ENCODE measurements at regions not wholly inside any gene's neighbourhood (a gene's known extent, or its start where the extent isn't known, plus 50 kb on each side); places are given as distances from the start of the nearest gene placed in this dataset.

- POLR2A ChIA-PET: no interaction called here
Observed at GRCh38 chr12:102569803-102570202, 89.4 kb upstream of the IGF1 start.

GRCh38 chr12:102568276-102568675 lies 87.9 kb upstream of the IGF1 start:
- CTCF ChIA-PET: no interaction called here
- no peak for DNase-seq (ENCODE audit: extremely low spot score)
- no peak for TF ChIP-seq FOXM1 (IDR thresholded peaks at IDR 0.05; ENCODE audit: borderline replicate concordance)
- TF ChIP-seq SP1 (IDR thresholded peaks at IDR 0.05): no peak
- no peak for TF ChIP-seq CTBP1 (IDR thresholded peaks at IDR 0.05; ENCODE audit: borderline replicate concordance)
- no peak for TF ChIP-seq LEF1 (IDR thresholded peaks at IDR 0.05; ENCODE audit: borderline replicate concordance)
- TF ChIP-seq FOXA1 (IDR thresholded peaks at IDR 0.05): no peak
- no peak for TF ChIP-seq TARDBP (IDR thresholded peaks at IDR 0.05)
- TF ChIP-seq PKNOX1 (IDR thresholded peaks at IDR 0.05): no peak
- no peak for TF ChIP-seq ELF4 (IDR thresholded peaks at IDR 0.05)
- no peak for TF ChIP-seq BHLHE40 (IDR thresholded peaks at IDR 0.05; ENCODE audit: borderline replicate concordance)
- TF ChIP-seq L3MBTL2 (conservative IDR thresholded peaks at IDR 0.05): no peak
- no peak for TF ChIP-seq HDGF (IDR thresholded peaks at IDR 0.05; ENCODE audit: borderline replicate concordance)
- TF ChIP-seq ARNT (IDR thresholded peaks at IDR 0.05): no peak
- POLR2A ChIA-PET: no interaction called here

More at GRCh38 chr12:102569803-102570202, 89.4 kb upstream of the IGF1 start:
- TF ChIP-seq SP1 (IDR thresholded peaks at IDR 0.05) (no peak), ELF4 (IDR thresholded peaks at IDR 0.05) (no peak), LEF1 (IDR thresholded peaks at IDR 0.05; ENCODE audit: borderline replicate concordance) (no peak), FOXK2 (IDR thresholded peaks at IDR 0.05) (no peak), CTBP1 (IDR thresholded peaks at IDR 0.05; ENCODE audit: borderline replicate concordance) (no peak), FOXA1 (IDR thresholded peaks at IDR 0.05) (no peak), NFRKB (IDR thresholded peaks at IDR 0.05) (no peak), L3MBTL2 (conservative IDR thresholded peaks at IDR 0.05) (no peak), ZNF384 (IDR thresholded peaks at IDR 0.05) (no peak), HDGF (IDR thresholded peaks at IDR 0.05; ENCODE audit: borderline replicate concordance) (no peak), TARDBP (IDR thresholded peaks at IDR 0.05) (no peak), PKNOX1 (IDR thresholded peaks at IDR 0.05) (no peak), SUZ12 (IDR thresholded peaks at IDR 0.05) (no peak), FOXM1 (IDR thresholded peaks at IDR 0.05; ENCODE audit: borderline replicate concordance) (no peak), BHLHE40 (IDR thresholded peaks at IDR 0.05; ENCODE audit: borderline replicate concordance) (no peak), ARNT (IDR thresholded peaks at IDR 0.05) (no peak)
- DNase-seq (ENCODE audit: extremely low spot score): no peak
- CTCF ChIA-PET: no interaction called here

- ChIA-PET CTCF (no interaction called here), POLR2A (no interaction called here)
- no peak for DNase-seq (ENCODE audit: extremely low spot score)
- TF ChIP-seq L3MBTL2 (conservative IDR thresholded peaks at IDR 0.05): no peak
- TF ChIP-seq ELF4 (IDR thresholded peaks at IDR 0.05): no peak
- no peak for TF ChIP-seq BHLHE40 (IDR thresholded peaks at IDR 0.05; ENCODE audit: borderline replicate concordance)
- TF ChIP-seq NFRKB (IDR thresholded peaks at IDR 0.05): no peak
- TF ChIP-seq FOXM1 (IDR thresholded peaks at IDR 0.05; ENCODE audit: borderline replicate concordance): no peak
- TF ChIP-seq CTBP1 (IDR thresholded peaks at IDR 0.05; ENCODE audit: borderline replicate concordance): no peak
- no peak for TF ChIP-seq SUZ12 (IDR thresholded peaks at IDR 0.05)
- TF ChIP-seq HDGF (IDR thresholded peaks at IDR 0.05; ENCODE audit: borderline replicate concordance): no peak
- TF ChIP-seq PKNOX1 (IDR thresholded peaks at IDR 0.05): no peak
- TF ChIP-seq FOXK2 (IDR thresholded peaks at IDR 0.05): no peak
- no peak for TF ChIP-seq FOXA1 (IDR thresholded peaks at IDR 0.05)
- TF ChIP-seq LEF1 (IDR thresholded peaks at IDR 0.05; ENCODE audit: borderline replicate concordance): no peak
- TF ChIP-seq ZNF384 (IDR thresholded peaks at IDR 0.05): no peak
Observed at GRCh38 chr12:102567031-102567985, 86.9 kb upstream of the IGF1 start.

- no peak for DNase-seq (ENCODE audit: extremely low spot score)
- ChIA-PET CTCF (no interaction called here), POLR2A (no interaction called here)
- TF ChIP-seq TARDBP (IDR thresholded peaks at IDR 0.05) (no peak), SUZ12 (IDR thresholded peaks at IDR 0.05) (no peak), CTBP1 (IDR thresholded peaks at IDR 0.05; ENCODE audit: borderline replicate concordance) (no peak), FOXM1 (IDR thresholded peaks at IDR 0.05; ENCODE audit: borderline replicate concordance) (no peak), BHLHE40 (IDR thresholded peaks at IDR 0.05; ENCODE audit: borderline replicate concordance) (no peak), HDGF (IDR thresholded peaks at IDR 0.05; ENCODE audit: borderline replicate concordance) (no peak), SP1 (IDR thresholded peaks at IDR 0.05) (no peak), PKNOX1 (IDR thresholded peaks at IDR 0.05) (no peak), ARNT (IDR thresholded peaks at IDR 0.05) (no peak), FOXA1 (IDR thresholded peaks at IDR 0.05) (no peak), LEF1 (IDR thresholded peaks at IDR 0.05; ENCODE audit: borderline replicate concordance) (no peak), FOXK2 (IDR thresholded peaks at IDR 0.05) (no peak), ZNF384 (IDR thresholded peaks at IDR 0.05) (no peak), L3MBTL2 (conservative IDR thresholded peaks at IDR 0.05) (no peak), ELF4 (IDR thresholded peaks at IDR 0.05) (no peak), NFRKB (IDR thresholded peaks at IDR 0.05) (no peak)
Observed at GRCh38 chr12:102565555-102565954, 85.2 kb upstream of the IGF1 start.

GRCh38 chr12:102564026-102564425 lies 83.7 kb upstream of the IGF1 start:
- CTCF ChIA-PET: no interaction called here
- POLR2A ChIA-PET: no interaction called here
- DNase-seq (ENCODE audit: extremely low spot score): no peak
- no peak for TF ChIP-seq ARNT (IDR thresholded peaks at IDR 0.05)
- TF ChIP-seq FOXK2 (IDR thresholded peaks at IDR 0.05): no peak
- no peak for TF ChIP-seq LEF1 (IDR thresholded peaks at IDR 0.05; ENCODE audit: borderline replicate concordance)
- no peak for TF ChIP-seq BHLHE40 (IDR thresholded peaks at IDR 0.05; ENCODE audit: borderline replicate concordance)
- TF ChIP-seq ZNF384 (IDR thresholded peaks at IDR 0.05): no peak
- TF ChIP-seq PKNOX1 (IDR thresholded peaks at IDR 0.05): no peak
- no peak for TF ChIP-seq FOXA1 (IDR thresholded peaks at IDR 0.05)
- TF ChIP-seq NFRKB (IDR thresholded peaks at IDR 0.05): no peak
- no peak for TF ChIP-seq SUZ12 (IDR thresholded peaks at IDR 0.05)
- TF ChIP-seq HDGF (IDR thresholded peaks at IDR 0.05; ENCODE audit: borderline replicate concordance): no peak
- no peak for TF ChIP-seq CTBP1 (IDR thresholded peaks at IDR 0.05; ENCODE audit: borderline replicate concordance)
- no peak for TF ChIP-seq L3MBTL2 (conservative IDR thresholded peaks at IDR 0.05)
- TF ChIP-seq TARDBP (IDR thresholded peaks at IDR 0.05): no peak
- TF ChIP-seq ELF4 (IDR thresholded peaks at IDR 0.05): no peak
- no peak for TF ChIP-seq SP1 (IDR thresholded peaks at IDR 0.05)
- TF ChIP-seq FOXM1 (IDR thresholded peaks at IDR 0.05; ENCODE audit: borderline replicate concordance): no peak
